Liver (tissue), 3 donors: ENCODE measurements at regions not wholly inside any gene's neighbourhood (a gene's known extent, or its start where the extent isn't known, plus 50 kb on each side); places are given as distances from the start of the nearest gene placed in this dataset.

Experiments
- SP1 ChIP-seq: IDR thresholded peaks from 2 replicates; pipeline ENCODE4 v1.6.1; 2018; ENCODE audit warnings: antibody characterized with exemption, mild to moderate bottlenecking
- TF ChIP-seq, protein P1 (sequence below): fragments of 150-350 bp; IDR thresholded peaks from 2 replicates; pipeline ENCODE4 v1.5.1; 2017; ENCODE audit warnings: improper control_type of control experiment, low read depth, low read length; ENCODE audit not compliant: missing input control
- TF ChIP-seq, protein P2 (sequence below): IDR thresholded peaks from 2 replicates; pipeline ENCODE4 v1.6.1; 2016; ENCODE audit warnings: antibody characterized with exemption
- donor health status: healthy.
- donor health status: healthy.

DNA sequence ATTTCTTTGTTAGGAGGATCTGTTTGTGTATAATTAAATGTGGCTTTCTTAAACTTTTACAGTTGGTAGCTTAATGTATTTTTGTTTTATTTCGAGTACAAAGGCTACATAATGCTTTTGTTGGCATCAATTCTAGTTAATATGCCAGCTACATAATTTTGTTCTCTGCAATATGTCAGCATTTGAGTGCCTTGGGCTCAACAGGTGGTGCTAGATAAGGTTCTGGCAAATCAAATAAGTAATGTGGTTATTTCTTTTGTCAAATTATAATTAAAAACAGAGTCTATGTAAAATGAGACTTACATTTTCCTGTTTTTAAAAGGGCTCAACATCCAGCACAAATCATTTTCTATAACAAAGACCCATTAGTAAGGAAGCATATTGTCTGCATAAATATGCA is 410.6 kb upstream of the NR5A2 start:
- TF ChIP-seq, protein P1, sequence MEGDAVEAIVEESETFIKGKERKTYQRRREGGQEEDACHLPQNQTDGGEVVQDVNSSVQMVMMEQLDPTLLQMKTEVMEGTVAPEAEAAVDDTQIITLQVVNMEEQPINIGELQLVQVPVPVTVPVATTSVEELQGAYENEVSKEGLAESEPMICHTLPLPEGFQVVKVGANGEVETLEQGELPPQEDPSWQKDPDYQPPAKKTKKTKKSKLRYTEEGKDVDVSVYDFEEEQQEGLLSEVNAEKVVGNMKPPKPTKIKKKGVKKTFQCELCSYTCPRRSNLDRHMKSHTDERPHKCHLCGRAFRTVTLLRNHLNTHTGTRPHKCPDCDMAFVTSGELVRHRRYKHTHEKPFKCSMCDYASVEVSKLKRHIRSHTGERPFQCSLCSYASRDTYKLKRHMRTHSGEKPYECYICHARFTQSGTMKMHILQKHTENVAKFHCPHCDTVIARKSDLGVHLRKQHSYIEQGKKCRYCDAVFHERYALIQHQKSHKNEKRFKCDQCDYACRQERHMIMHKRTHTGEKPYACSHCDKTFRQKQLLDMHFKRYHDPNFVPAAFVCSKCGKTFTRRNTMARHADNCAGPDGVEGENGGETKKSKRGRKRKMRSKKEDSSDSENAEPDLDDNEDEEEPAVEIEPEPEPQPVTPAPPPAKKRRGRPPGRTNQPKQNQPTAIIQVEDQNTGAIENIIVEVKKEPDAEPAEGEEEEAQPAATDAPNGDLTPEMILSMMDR, result no peak
- TF ChIP-seq, protein P2, sequence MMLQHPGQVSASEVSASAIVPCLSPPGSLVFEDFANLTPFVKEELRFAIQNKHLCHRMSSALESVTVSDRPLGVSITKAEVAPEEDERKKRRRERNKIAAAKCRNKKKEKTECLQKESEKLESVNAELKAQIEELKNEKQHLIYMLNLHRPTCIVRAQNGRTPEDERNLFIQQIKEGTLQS, result no peak
- no peak for TF ChIP-seq SP1
